ENCODE measurements at regions not wholly inside any gene's neighbourhood (a gene's known extent, or its start where the extent isn't known, plus 50 kb on each side); places are given as distances from the start of the nearest gene placed in this dataset.

DNA sequence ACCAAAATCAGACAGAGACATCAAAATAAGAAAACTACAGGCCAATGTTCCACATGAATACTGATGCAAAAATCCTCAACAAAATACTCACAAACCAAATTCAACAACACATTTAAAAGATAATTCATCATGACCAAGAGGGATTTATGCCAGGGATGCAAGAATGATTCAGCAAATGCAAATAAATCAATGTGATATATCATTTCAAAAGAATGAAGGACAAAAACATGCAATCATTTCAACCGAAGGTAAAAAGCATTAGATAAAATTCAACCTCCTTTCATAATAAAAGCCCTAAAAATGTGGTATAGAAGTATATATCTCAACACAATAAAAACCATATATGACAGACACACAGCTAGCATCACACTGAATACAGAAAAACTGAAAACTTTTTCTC, 81.5 kb upstream of the LYPLAL1 start:
- TF ChIP-seq RFX5 (IDR thresholded peaks at IDR 0.05): no peak
- TF ChIP-seq, protein P1, sequence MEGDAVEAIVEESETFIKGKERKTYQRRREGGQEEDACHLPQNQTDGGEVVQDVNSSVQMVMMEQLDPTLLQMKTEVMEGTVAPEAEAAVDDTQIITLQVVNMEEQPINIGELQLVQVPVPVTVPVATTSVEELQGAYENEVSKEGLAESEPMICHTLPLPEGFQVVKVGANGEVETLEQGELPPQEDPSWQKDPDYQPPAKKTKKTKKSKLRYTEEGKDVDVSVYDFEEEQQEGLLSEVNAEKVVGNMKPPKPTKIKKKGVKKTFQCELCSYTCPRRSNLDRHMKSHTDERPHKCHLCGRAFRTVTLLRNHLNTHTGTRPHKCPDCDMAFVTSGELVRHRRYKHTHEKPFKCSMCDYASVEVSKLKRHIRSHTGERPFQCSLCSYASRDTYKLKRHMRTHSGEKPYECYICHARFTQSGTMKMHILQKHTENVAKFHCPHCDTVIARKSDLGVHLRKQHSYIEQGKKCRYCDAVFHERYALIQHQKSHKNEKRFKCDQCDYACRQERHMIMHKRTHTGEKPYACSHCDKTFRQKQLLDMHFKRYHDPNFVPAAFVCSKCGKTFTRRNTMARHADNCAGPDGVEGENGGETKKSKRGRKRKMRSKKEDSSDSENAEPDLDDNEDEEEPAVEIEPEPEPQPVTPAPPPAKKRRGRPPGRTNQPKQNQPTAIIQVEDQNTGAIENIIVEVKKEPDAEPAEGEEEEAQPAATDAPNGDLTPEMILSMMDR (IDR thresholded peaks at IDR 0.05): no peak
